ENCODE measurements at regions not wholly inside any gene's neighbourhood (a gene's known extent, or its start where the extent isn't known, plus 50 kb on each side); places are given as distances from the start of the nearest gene placed in this dataset.
A peak's percentile ranks its signal among the peaks of the same experiment; 100 is the strongest.

GRCh38 chr16:85365120-85365519 lies 248.0 kb upstream of the GSE1 start:
- no peak for TF ChIP-seq CTCF (IDR thresholded peaks at IDR 0.05)
- Mint-ChIP-seq H3K4me1 (peaks cover 49% of the 10 kb centered on the region), H3K27me3 (ENCODE audit: low read depth, poor library complexity) (peaks cover 57% of the 10 kb centered on the region), H3K36me3 (ENCODE audit: low read depth) (no peaks in the 10 kb centered on the region), H3K27ac (no peak overlapping the region), H3K4me3 (no peak overlapping the region), H3K9me3 (peaks cover 10% of the 10 kb centered on the region)
- no peak for DNase-seq

GRCh38 chr16:85366031-85366763 lies 246.9 kb upstream of the GSE1 start:
- Mint-ChIP-seq H3K27ac (no peak overlapping the region), H3K27me3 (ENCODE audit: low read depth, poor library complexity) (peaks cover 52% of the 10 kb centered on the region), H3K9me3 (peaks cover 10% of the 10 kb centered on the region), H3K4me3 (peak overlapping the region; percentile 45), H3K4me1 (peaks cover 50% of the 10 kb centered on the region), H3K36me3 (ENCODE audit: low read depth) (no peaks in the 10 kb centered on the region)
- DNase-seq, result no peak
- no peak for TF ChIP-seq CTCF (IDR thresholded peaks at IDR 0.05)

GRCh38 chr16:85367485-85367884 lies 245.6 kb upstream of the GSE1 start:
- Mint-ChIP-seq H3K9me3 (peaks cover 10% of the 10 kb centered on the region), H3K27ac (no peak overlapping the region), H3K36me3 (ENCODE audit: low read depth) (no peaks in the 10 kb centered on the region), H3K27me3 (ENCODE audit: low read depth, poor library complexity) (peaks cover 56% of the 10 kb centered on the region), H3K4me3 (no peak overlapping the region), H3K4me1 (peaks cover 48% of the 10 kb centered on the region)
- TF ChIP-seq CTCF (IDR thresholded peaks at IDR 0.05), result no peak
- DNase-seq, result no peak

- no peaks in the 10 kb centered on the region for H3K36me3 Mint-ChIP-seq (ENCODE audit: low read depth)
- H3K27me3 Mint-ChIP-seq (ENCODE audit: low read depth, poor library complexity), result peaks cover 59% of the 10 kb centered on the region
- no peak for DNase-seq
- no peak for TF ChIP-seq CTCF (IDR thresholded peaks at IDR 0.05)
- no peak overlapping the region for H3K4me3 Mint-ChIP-seq
- H3K9me3 Mint-ChIP-seq, result peaks cover 6% of the 10 kb centered on the region
- H3K4me1 Mint-ChIP-seq, result peaks cover 51% of the 10 kb centered on the region
- H3K27ac Mint-ChIP-seq, result no peak overlapping the region
Measured at GRCh38 chr16:85369060-85369459, 244.1 kb upstream of the GSE1 start.

GRCh38 chr16:85369741-85370528 lies 243.2 kb upstream of the GSE1 start:
- H3K4me1 Mint-ChIP-seq, result peaks cover 50% of the 10 kb centered on the region
- H3K4me3 Mint-ChIP-seq, result no peak overlapping the region
- H3K27me3 Mint-ChIP-seq (ENCODE audit: low read depth, poor library complexity), result peaks cover 60% of the 10 kb centered on the region
- TF ChIP-seq CTCF (IDR thresholded peaks at IDR 0.05), result peak; percentile 81
- DNase-seq, result peak; percentile 86
- H3K27ac Mint-ChIP-seq, result no peak overlapping the region
- H3K36me3 Mint-ChIP-seq (ENCODE audit: low read depth), result no peaks in the 10 kb centered on the region
- no peaks in the 10 kb centered on the region for H3K9me3 Mint-ChIP-seq

All from nephron progenitor cell (in vitro differentiated cells).